Calu3 (cell line): ENCODE measurements at regions not wholly inside any gene's neighbourhood (a gene's known extent, or its start where the extent isn't known, plus 50 kb on each side); places are given as distances from the start of the nearest gene placed in this dataset.

Source experiments
- BruUV-seq: library from RNA; stranded (reverse); fragments of 400-500 nt; replicated peaks from 2 replicates; lab custom pipeline; 2021; lab: Mats Ljungman, UMichigan
- CTCF ChIA-PET: fragments of 300-600 bp; sonication (Branson Sonifier 250); formaldehyde crosslinking; loops from one replicate; lab custom pipeline; 2022; ENCODE audit warnings: antibody characterized with exemption; lab: Charles Lee
- DNase-seq: peaks from one replicate; pipeline ENCODE4 v3.0.0; 2022
- H3K27ac Mint-ChIP-seq: one replicate; pipeline ENCODE4 v1.8.0; 2022; ENCODE audit warnings: mixed read lengths; ENCODE audit not compliant: unreplicated experiment
- H3K27me3 Mint-ChIP-seq: one replicate; pipeline ENCODE4 v1.8.0; 2022; ENCODE audit warnings: mixed read lengths; ENCODE audit not compliant: unreplicated experiment
- H3K36me3 Mint-ChIP-seq: one replicate; pipeline ENCODE4 v1.8.0; 2022; ENCODE audit warnings: mild to moderate bottlenecking, moderate library complexity, mixed read lengths; ENCODE audit not compliant: insufficient read depth, unreplicated experiment
- H3K4me1 Mint-ChIP-seq: one replicate; pipeline ENCODE4 v1.8.0; 2022; ENCODE audit warnings: mild to moderate bottlenecking, low read depth, mixed read lengths; ENCODE audit not compliant: unreplicated experiment
- H3K4me3 Mint-ChIP-seq: one replicate; pipeline ENCODE4 v1.8.0; 2022; ENCODE audit warnings: mild to moderate bottlenecking, low read depth, moderate library complexity, mixed read lengths; ENCODE audit not compliant: unreplicated experiment
- H3K9me3 Mint-ChIP-seq: one replicate; pipeline ENCODE4 v1.8.0; 2022; ENCODE audit warnings: low read depth, mixed read lengths; ENCODE audit not compliant: unreplicated experiment
- CTCF ChIP-seq: fragments of 200-600 bp; IDR thresholded peaks from one replicate; pipeline ENCODE4 v1.8.0; 2022; ENCODE audit warnings: antibody characterized with exemption; ENCODE audit not compliant: unreplicated experiment
- intact Hi-C: fragments of 100-400 bp; cut with micrococcal nuclease; formaldehyde crosslinking; loops from one replicate; pipeline ENCODE4 v1.10.0; 2022; ENCODE audit not compliant: unreplicated experiment

GRCh38 chr15:66641485-66642315 is 60.3 kb upstream of the SMAD6 start:
- no peak for TF ChIP-seq CTCF
- peaks cover 5% of the 10 kb centered on the region for H3K27me3 Mint-ChIP-seq
- H3K4me3 Mint-ChIP-seq = no peak overlapping the region
- no peaks in the 10 kb centered on the region for H3K36me3 Mint-ChIP-seq
- intact Hi-C loops = no loop called here
- peaks cover 9% of the 10 kb centered on the region for H3K4me1 Mint-ChIP-seq
- H3K9me3 Mint-ChIP-seq = no peaks in the 10 kb centered on the region
- no peak for DNase-seq
- H3K27ac Mint-ChIP-seq = no peak overlapping the region
- BruUV-seq = no TSS peak
- CTCF ChIA-PET = interaction anchor here (0.6 kb wide), 1 partner anchor 35 kb away, joined by 7 read pairs; no protein-coding TSS in a partner anchor

GRCh38 chr15:66642514-66642913 is 59.5 kb upstream of the SMAD6 start:
- intact Hi-C loops = no loop called here
- Mint-ChIP-seq H3K27ac (no peak overlapping the region), H3K4me3 (no peak overlapping the region), H3K4me1 (peaks cover 9% of the 10 kb centered on the region), H3K9me3 (no peaks in the 10 kb centered on the region), H3K27me3 (no peaks in the 10 kb centered on the region), H3K36me3 (no peaks in the 10 kb centered on the region)
- DNase-seq = no peak
- no TSS peak for BruUV-seq
- TF ChIP-seq CTCF = no peak
- CTCF ChIA-PET = no interaction called here

- intact Hi-C loops = no loop called here
- Mint-ChIP-seq H3K4me3 (no peak overlapping the region), H3K27ac (no peak overlapping the region), H3K36me3 (no peaks in the 10 kb centered on the region), H3K27me3 (no peaks in the 10 kb centered on the region), H3K9me3 (no peaks in the 10 kb centered on the region), H3K4me1 (peaks cover 9% of the 10 kb centered on the region)
- CTCF ChIA-PET = no interaction called here
- no TSS peak for BruUV-seq
- no peak for TF ChIP-seq CTCF
- no peak for DNase-seq
Observed at GRCh38 chr15:66643033-66643432, 59.0 kb upstream of the SMAD6 start.

- no peaks in the 10 kb centered on the region for H3K36me3 Mint-ChIP-seq
- H3K4me3 Mint-ChIP-seq = no peak overlapping the region
- no peak for DNase-seq
- H3K4me1 Mint-ChIP-seq = peaks cover 9% of the 10 kb centered on the region
- no peaks in the 10 kb centered on the region for H3K9me3 Mint-ChIP-seq
- no peak for TF ChIP-seq CTCF
- CTCF ChIA-PET = interaction anchor here (1.1 kb wide), 1 partner anchor 25 kb away, joined by 3 read pairs; no protein-coding TSS in a partner anchor
- H3K27ac Mint-ChIP-seq = no peak overlapping the region
- intact Hi-C loops = no loop called here
- no peaks in the 10 kb centered on the region for H3K27me3 Mint-ChIP-seq
- no TSS peak for BruUV-seq
Observed at GRCh38 chr15:66644000-66644787, 57.8 kb upstream of the SMAD6 start.
